ENCODE measurements at regions not wholly inside any gene's neighbourhood (a gene's known extent, or its start where the extent isn't known, plus 50 kb on each side); places are given as distances from the start of the nearest gene placed in this dataset.

DNA sequence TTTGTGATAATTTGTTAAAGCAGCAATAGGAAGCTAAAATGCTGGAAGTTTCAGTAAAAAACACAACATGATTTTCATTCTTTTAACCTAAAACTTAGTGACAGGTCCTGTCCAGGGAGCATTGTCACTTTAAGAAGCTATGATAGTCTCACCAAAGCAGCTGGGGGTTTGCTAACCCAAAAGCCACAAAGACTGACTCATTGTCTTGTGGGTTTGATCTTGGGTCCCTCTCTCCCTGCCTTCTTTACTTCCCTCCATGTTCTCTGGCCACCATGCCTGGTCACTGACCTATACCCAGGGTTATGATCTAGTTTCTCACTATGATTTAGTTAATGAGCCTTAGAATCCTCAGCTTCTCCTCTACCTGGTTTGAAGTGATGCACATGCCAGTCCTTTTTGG is 213.5 kb upstream of the PTGFR start:
- Histone ChIP-seq H3K27ac (no peak overlapping the region), H3K4me1 (no peaks in the 10 kb centered on the region), H3K9ac (ENCODE audit: low read depth in 2 of 2, low read length in 2 of 2) (no peak overlapping the region), H3K36me3 (no peaks in the 10 kb centered on the region), H3K4me3 (no peak overlapping the region), H3K9me3 (no peaks in the 10 kb centered on the region), H3K27me3 (no peaks in the 10 kb centered on the region)
- no peak for DNase-seq
- intact Hi-C loops (cut with DNase I) = no loop called here
- TF ChIP-seq, protein P1, sequence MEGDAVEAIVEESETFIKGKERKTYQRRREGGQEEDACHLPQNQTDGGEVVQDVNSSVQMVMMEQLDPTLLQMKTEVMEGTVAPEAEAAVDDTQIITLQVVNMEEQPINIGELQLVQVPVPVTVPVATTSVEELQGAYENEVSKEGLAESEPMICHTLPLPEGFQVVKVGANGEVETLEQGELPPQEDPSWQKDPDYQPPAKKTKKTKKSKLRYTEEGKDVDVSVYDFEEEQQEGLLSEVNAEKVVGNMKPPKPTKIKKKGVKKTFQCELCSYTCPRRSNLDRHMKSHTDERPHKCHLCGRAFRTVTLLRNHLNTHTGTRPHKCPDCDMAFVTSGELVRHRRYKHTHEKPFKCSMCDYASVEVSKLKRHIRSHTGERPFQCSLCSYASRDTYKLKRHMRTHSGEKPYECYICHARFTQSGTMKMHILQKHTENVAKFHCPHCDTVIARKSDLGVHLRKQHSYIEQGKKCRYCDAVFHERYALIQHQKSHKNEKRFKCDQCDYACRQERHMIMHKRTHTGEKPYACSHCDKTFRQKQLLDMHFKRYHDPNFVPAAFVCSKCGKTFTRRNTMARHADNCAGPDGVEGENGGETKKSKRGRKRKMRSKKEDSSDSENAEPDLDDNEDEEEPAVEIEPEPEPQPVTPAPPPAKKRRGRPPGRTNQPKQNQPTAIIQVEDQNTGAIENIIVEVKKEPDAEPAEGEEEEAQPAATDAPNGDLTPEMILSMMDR (IDR thresholded peaks at IDR 0.05) = no peak

DNA sequence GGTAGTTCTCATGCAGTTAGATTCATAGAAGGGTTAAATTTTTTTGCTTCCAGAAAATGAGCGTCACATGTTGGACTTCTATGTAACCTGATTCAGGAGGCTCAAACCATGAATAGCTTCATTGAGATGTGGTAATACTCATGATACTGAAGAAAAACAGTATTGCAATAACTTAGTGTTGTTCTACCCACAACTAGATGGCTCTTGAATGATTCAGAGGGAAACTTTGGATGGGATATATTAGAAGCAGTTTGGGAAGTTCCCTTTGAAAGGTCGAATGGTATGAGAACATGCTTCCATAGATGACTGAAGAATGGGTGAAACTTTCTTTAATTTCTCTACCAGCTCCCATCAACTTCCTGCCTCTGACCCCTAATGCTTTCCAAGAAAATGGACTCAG is 211.7 kb upstream of the PTGFR start:
- no peaks in the 10 kb centered on the region for H3K36me3 ChIP-seq
- no peak overlapping the region for H3K4me3 ChIP-seq
- H3K9me3 ChIP-seq = no peaks in the 10 kb centered on the region
- H3K4me1 ChIP-seq = no peaks in the 10 kb centered on the region
- TF ChIP-seq, protein P1 (IDR thresholded peaks at IDR 0.05) = no peak
- H3K9ac ChIP-seq (ENCODE audit: low read depth in 2 of 2, low read length in 2 of 2) = no peak overlapping the region
- no peak for DNase-seq
- no peaks in the 10 kb centered on the region for H3K27me3 ChIP-seq
- no peak overlapping the region for H3K27ac ChIP-seq
- intact Hi-C loops (cut with DNase I) = no loop called here

- no peak for DNase-seq
- H3K27me3 ChIP-seq = no peaks in the 10 kb centered on the region
- no peak overlapping the region for H3K27ac ChIP-seq
- intact Hi-C loops (cut with DNase I) = no loop called here
- no peaks in the 10 kb centered on the region for H3K9me3 ChIP-seq
- no peak overlapping the region for H3K4me3 ChIP-seq
- TF ChIP-seq, protein P1 (IDR thresholded peaks at IDR 0.05) = no peak
- H3K4me1 ChIP-seq = no peaks in the 10 kb centered on the region
- no peak overlapping the region for H3K9ac ChIP-seq (ENCODE audit: low read depth in 2 of 2, low read length in 2 of 2)
- H3K36me3 ChIP-seq = no peaks in the 10 kb centered on the region
These were observed 210.1 kb upstream of the PTGFR start for GRCh38 chr1:78280626-78281025.

DNA sequence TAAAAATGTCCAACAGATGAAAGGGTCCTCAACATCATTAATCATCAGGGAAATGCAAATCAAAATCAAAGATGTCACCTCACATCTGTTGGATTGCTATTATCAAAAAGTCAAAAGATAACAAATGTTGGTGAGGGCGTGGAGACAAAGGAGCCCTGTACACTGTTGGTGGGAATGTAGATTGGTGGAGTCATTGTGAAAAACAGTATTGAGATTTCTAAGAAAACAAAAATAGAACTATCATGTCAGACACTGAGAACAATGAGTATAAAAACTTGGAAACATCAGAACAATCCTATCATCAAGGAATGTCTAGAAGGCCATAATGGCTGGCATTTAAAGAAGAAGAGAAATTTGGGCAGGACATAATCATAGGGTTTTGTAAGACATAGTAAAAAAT is 209.2 kb upstream of the PTGFR start:
- TF ChIP-seq, protein P1 (IDR thresholded peaks at IDR 0.05) = no peak

DNA sequence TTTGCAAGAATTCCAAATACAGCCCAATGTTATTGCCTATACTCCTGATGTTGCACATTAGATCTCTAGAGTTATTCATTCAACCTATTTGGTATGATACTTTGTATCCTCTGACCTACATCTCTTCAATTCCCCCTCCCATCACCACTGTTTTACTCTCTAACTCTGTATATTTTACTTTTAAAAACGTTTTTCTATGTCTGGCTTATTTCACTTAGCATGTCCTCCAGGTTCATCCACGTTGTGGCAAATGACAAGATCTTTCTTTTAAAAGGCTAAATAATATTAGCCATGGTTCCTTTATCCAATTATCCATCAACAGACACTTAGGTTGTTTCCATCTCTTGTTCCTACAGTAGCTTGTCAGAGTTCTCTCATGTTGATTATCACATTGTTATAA is 207.1 kb upstream of the PTGFR start:
- H3K27ac ChIP-seq = no peak overlapping the region
- no peaks in the 10 kb centered on the region for H3K9me3 ChIP-seq
- H3K4me3 ChIP-seq = no peak overlapping the region
- H3K9ac ChIP-seq (ENCODE audit: low read depth in 2 of 2, low read length in 2 of 2) = no peak overlapping the region
- H3K36me3 ChIP-seq = no peaks in the 10 kb centered on the region
- intact Hi-C loops (cut with DNase I) = no loop called here
- H3K4me1 ChIP-seq = no peaks in the 10 kb centered on the region
- DNase-seq = no peak
- H3K27me3 ChIP-seq = no peaks in the 10 kb centered on the region
- TF ChIP-seq, protein P1 (IDR thresholded peaks at IDR 0.05) = no peak

More for the DNA sequence above, 209.2 kb upstream of the PTGFR start:
- no peaks in the 10 kb centered on the region for H3K27me3 ChIP-seq
- no peak overlapping the region for H3K4me3 ChIP-seq
- H3K9ac ChIP-seq (ENCODE audit: low read depth in 2 of 2, low read length in 2 of 2) = no peak overlapping the region
- H3K9me3 ChIP-seq = no peaks in the 10 kb centered on the region
- no peaks in the 10 kb centered on the region for H3K4me1 ChIP-seq
- no peak for DNase-seq
- intact Hi-C loops (cut with DNase I) = no loop called here
- no peaks in the 10 kb centered on the region for H3K36me3 ChIP-seq
- H3K27ac ChIP-seq = no peak overlapping the region

DNA sequence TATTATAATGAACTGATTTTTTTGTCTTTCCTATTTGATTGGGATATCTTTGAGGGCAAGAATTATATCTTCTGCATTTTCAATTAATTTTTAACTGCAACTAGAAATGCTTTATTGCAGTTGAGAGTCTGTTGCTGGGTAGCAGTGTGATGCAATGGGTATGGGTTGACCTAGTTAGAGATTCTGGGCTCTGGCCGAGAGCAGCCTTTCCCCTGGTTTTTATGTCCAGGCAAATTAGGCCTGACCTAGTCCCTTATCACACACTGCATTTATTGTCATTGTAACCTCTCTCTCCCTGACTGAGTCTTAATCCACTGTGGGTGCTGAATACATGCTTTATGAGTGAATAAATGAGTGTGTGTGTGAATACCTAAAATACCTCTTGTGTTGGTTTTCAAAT is 206.4 kb upstream of the PTGFR start:
- Histone ChIP-seq H3K4me3 (no peak overlapping the region), H3K27ac (no peak overlapping the region), H3K4me1 (no peaks in the 10 kb centered on the region), H3K27me3 (no peaks in the 10 kb centered on the region), H3K36me3 (no peaks in the 10 kb centered on the region), H3K9ac (ENCODE audit: low read depth in 2 of 2, low read length in 2 of 2) (no peak overlapping the region), H3K9me3 (no peaks in the 10 kb centered on the region)
- intact Hi-C loops (cut with DNase I) = no loop called here
- TF ChIP-seq, protein P1 (IDR thresholded peaks at IDR 0.05) = no peak
- DNase-seq = no peak
